ENCODE measurements at regions not wholly inside any gene's neighbourhood (a gene's known extent, or its start where the extent isn't known, plus 50 kb on each side); places are given as distances from the start of the nearest gene placed in this dataset.

- H3K27me3 ChIP-seq = no peaks in the 10 kb centered on the region
- H3K9me3 ChIP-seq (ENCODE audit: low read depth) = no peaks in the 10 kb centered on the region
- no peaks in the 10 kb centered on the region for H3K36me3 ChIP-seq
- TF ChIP-seq CTCF (IDR thresholded peaks at IDR 0.05; ENCODE audit: low read depth, low read length) = no peak
- H3K27ac ChIP-seq = no peak overlapping the region
- no peaks in the 10 kb centered on the region for H3K4me1 ChIP-seq (ENCODE audit: low read depth)
- H3K4me3 ChIP-seq = no peak overlapping the region
- DNase-seq (ENCODE audit: low read depth in 1 of 2, low spot score in 1 of 2) = no peak
These were observed 101.9 kb downstream of the RGS21 start for GRCh38 chr1:192418552-192419285.

- no peaks in the 10 kb centered on the region for H3K4me1 ChIP-seq (ENCODE audit: low read depth)
- TF ChIP-seq CTCF (IDR thresholded peaks at IDR 0.05; ENCODE audit: low read depth, low read length) = no peak
- H3K36me3 ChIP-seq = no peaks in the 10 kb centered on the region
- no peaks in the 10 kb centered on the region for H3K27me3 ChIP-seq
- DNase-seq (ENCODE audit: low read depth in 1 of 2, low spot score in 1 of 2) = no peak
- H3K4me3 ChIP-seq = no peak overlapping the region
- no peak overlapping the region for H3K27ac ChIP-seq
- H3K9me3 ChIP-seq (ENCODE audit: low read depth) = no peaks in the 10 kb centered on the region
These were observed 113.9 kb downstream of the RGS21 start for GRCh38 chr1:192430644-192431043.

GRCh38 chr1:192435704-192436103 is 118.9 kb downstream of the RGS21 start:
- H3K9me3 ChIP-seq (ENCODE audit: low read depth) = no peaks in the 10 kb centered on the region
- DNase-seq (ENCODE audit: low read depth in 1 of 2, low spot score in 1 of 2) = peak in 1 of 2 donors; percentile 49

GRCh38 chr1:192436441-192437078 is 119.8 kb downstream of the RGS21 start:
- peak overlapping the region; percentile 41 for H3K27ac ChIP-seq
- H3K9me3 ChIP-seq (ENCODE audit: low read depth) = no peaks in the 10 kb centered on the region
- no peaks in the 10 kb centered on the region for H3K36me3 ChIP-seq
- peaks cover 12% of the 10 kb centered on the region for H3K4me1 ChIP-seq (ENCODE audit: low read depth)
- DNase-seq (ENCODE audit: low read depth in 1 of 2, low spot score in 1 of 2) = peak in 1 of 2 donors; percentile 7
- TF ChIP-seq CTCF (IDR thresholded peaks at IDR 0.05; ENCODE audit: low read depth, low read length) = no peak
- H3K27me3 ChIP-seq = no peaks in the 10 kb centered on the region
- no peak overlapping the region for H3K4me3 ChIP-seq

More at GRCh38 chr1:192435704-192436103, 118.9 kb downstream of the RGS21 start:
- H3K4me3 ChIP-seq = no peak overlapping the region
- peak overlapping the region; percentile 41 for H3K27ac ChIP-seq
- peaks cover 12% of the 10 kb centered on the region for H3K4me1 ChIP-seq (ENCODE audit: low read depth)
- H3K36me3 ChIP-seq = no peaks in the 10 kb centered on the region
- no peaks in the 10 kb centered on the region for H3K27me3 ChIP-seq
- no peak for TF ChIP-seq CTCF (IDR thresholded peaks at IDR 0.05; ENCODE audit: low read depth, low read length)

GRCh38 chr1:192438737-192439136 is 121.9 kb downstream of the RGS21 start:
- Histone ChIP-seq H3K4me3 (no peak overlapping the region), H3K27ac (no peak overlapping the region), H3K9me3 (ENCODE audit: low read depth) (no peaks in the 10 kb centered on the region), H3K36me3 (no peaks in the 10 kb centered on the region), H3K4me1 (ENCODE audit: low read depth) (peaks cover 12% of the 10 kb centered on the region), H3K27me3 (no peaks in the 10 kb centered on the region)
- TF ChIP-seq CTCF (IDR thresholded peaks at IDR 0.05; ENCODE audit: low read depth, low read length) = no peak
- no peak for DNase-seq (ENCODE audit: low read depth in 1 of 2, low spot score in 1 of 2)

All from cardiac muscle cell (in vitro differentiated cells and primary cell).